ENCODE measurements at regions not wholly inside any gene's neighbourhood (a gene's known extent, or its start where the extent isn't known, plus 50 kb on each side); places are given as distances from the start of the nearest gene placed in this dataset.

DNA sequence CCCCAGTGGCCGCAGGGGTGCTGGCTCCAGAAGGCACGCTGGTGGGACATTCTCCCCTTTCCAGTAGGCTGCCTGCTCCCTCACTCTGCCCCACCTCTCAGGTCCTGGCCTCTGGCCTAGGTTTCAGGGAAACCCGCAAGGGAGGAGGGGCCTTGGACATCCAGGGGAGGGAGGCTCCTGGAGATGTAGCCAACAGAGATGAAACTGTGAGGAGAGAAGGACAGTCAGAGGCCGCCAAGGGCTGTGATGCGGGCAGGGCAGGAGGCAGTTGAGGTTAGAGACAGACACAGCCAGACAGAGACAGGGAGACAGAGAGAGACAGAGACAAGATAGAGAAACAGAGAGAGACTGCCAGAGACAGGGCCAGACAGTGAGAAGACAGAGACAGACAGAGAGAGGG is 127.7 kb downstream of the UQCRFS1 start:
- TF ChIP-seq HOXA7 (CRISPR knock-in tag; IDR thresholded peaks at IDR 0.05), result no peak
- no peak for TF ChIP-seq FOSL2 (IDR thresholded peaks at IDR 0.05)
- TF ChIP-seq FOSL2 (CRISPR knock-in tag; IDR thresholded peaks at IDR 0.05), result no peak
- ChIA-PET CTCF (interaction anchor here (1.2 to 1.3 kb wide), 2 partner anchors 14 to 94 kb away, joined by 3 to 4 read pairs; no protein-coding TSS in a partner anchor), POLR2A (no interaction called here)
- Histone ChIP-seq H3K27ac (no peak overlapping the region), H3K4me3 (no peak overlapping the region), H3K9me3 (no peaks in the 10 kb centered on the region), H3K4me2 (no peak overlapping the region), H3K4me1 (no peaks in the 10 kb centered on the region)
- FAIRE-seq, result no peak
- peak in 1 of 2 experiments; percentile 15; a peak in 1 of 6 replicates for ATAC-seq
- DNase-seq (ENCODE audit: low read depth in 1 of 2, low spot score in 1 of 2), result no peak
- 26% methylated on average over 4 of the region's 5 CpGs for WGBS (ENCODE audit: missing lambda C conversion rate)

GRCh38 chr19:29084266-29084665 is 128.7 kb downstream of the UQCRFS1 start:
- Histone ChIP-seq H3K4me2 (no peak overlapping the region), H3K4me3 (no peak overlapping the region), H3K9me3 (no peaks in the 10 kb centered on the region), H3K27ac (no peak overlapping the region), H3K4me1 (no peaks in the 10 kb centered on the region)
- ATAC-seq, result peak; percentile 68 to 89; a peak in 5 of 6 replicates
- POLR2A ChIA-PET, result no interaction called here
- TF ChIP-seq ZSCAN20 (CRISPR knock-in tag; IDR thresholded peaks at IDR 0.05) (no peak), CTCF (IDR thresholded peaks at IDR 0.05) (peak; percentile 24; the same call in 2 of the 3 replicates), MAZ (IDR thresholded peaks at IDR 0.05; ENCODE audit: borderline replicate concordance, low read depth, low read length) (no peak), SMC3 (IDR thresholded peaks at IDR 0.05) (0 out of 3 replicates have a peak, but pooled peaks have one; percentile 20), RAD21 (conservative IDR thresholded peaks at IDR 0.05 in 1 of 2, IDR thresholded peaks at IDR 0.05 in 1 of 2) (peak in 1 of 2 experiments; percentile 36; a peak in 1 of 5 replicates)
- CTCF ChIA-PET, result interaction anchor here (1.1 to 1.3 kb wide), 3 partner anchors 8 to 94 kb away, joined by 3 to 4 read pairs (median 3); no protein-coding TSS in a partner anchor
- under 1% methylated on average over 9 of the region's 9 CpGs for WGBS (ENCODE audit: missing lambda C conversion rate)
- peak; percentile 61 for FAIRE-seq
- peak; percentile 55 to 57 for DNase-seq (ENCODE audit: low read depth in 1 of 2, low spot score in 1 of 2)

GRCh38 chr19:29083863-29084262 is 129.1 kb downstream of the UQCRFS1 start:
- Histone ChIP-seq H3K9me3 (no peaks in the 10 kb centered on the region), H3K4me3 (no peak overlapping the region), H3K4me1 (no peaks in the 10 kb centered on the region), H3K27ac (no peak overlapping the region), H3K4me2 (no peak overlapping the region)
- ATAC-seq (no peak), DNase-seq (ENCODE audit: low read depth in 1 of 2, low spot score in 1 of 2) (no peak), FAIRE-seq (no peak)
- POLR2A ChIA-PET, result no interaction called here
- TF ChIP-seq FOSL2 (IDR thresholded peaks at IDR 0.05) (no peak), FOSL2 (CRISPR knock-in tag; IDR thresholded peaks at IDR 0.05) (no peak), CBX2 (IDR thresholded peaks at IDR 0.05; ENCODE audit: borderline replicate concordance, low read depth) (no peak), CHD4 (IDR thresholded peaks at IDR 0.05; ENCODE audit: borderline replicate concordance) (no peak), HOXB13 (CRISPR knock-in tag; IDR thresholded peaks at IDR 0.05; ENCODE audit: low read depth) (no peak), RCOR1 (IDR thresholded peaks at IDR 0.05; ENCODE audit: low read depth, low read length) (no peak), KDM1A (IDR thresholded peaks at IDR 0.05; ENCODE audit: low read depth) (no peak), MAFK (IDR thresholded peaks at IDR 0.05; ENCODE audit: partially characterized antibody) (no peak), HMGXB4 (CRISPR knock-in tag; IDR thresholded peaks at IDR 0.05; ENCODE audit: borderline replicate concordance) (no peak), FOSB (CRISPR knock-in tag; IDR thresholded peaks at IDR 0.05) (no peak), CTCF (IDR thresholded peaks at IDR 0.05) (no peak), MAZ (IDR thresholded peaks at IDR 0.05; ENCODE audit: borderline replicate concordance, low read depth, low read length) (no peak), BHLHE40 (IDR thresholded peaks at IDR 0.05; ENCODE audit: low read depth, low read length) (no peak), POLR2AphosphoS2 (conservative IDR thresholded peaks at IDR 0.05; ENCODE audit: low read length) (no peak), POLR2A (IDR thresholded peaks at IDR 0.05; ENCODE audit: low read length) (no peak)
- TF ChIP-seq, protein P1, sequence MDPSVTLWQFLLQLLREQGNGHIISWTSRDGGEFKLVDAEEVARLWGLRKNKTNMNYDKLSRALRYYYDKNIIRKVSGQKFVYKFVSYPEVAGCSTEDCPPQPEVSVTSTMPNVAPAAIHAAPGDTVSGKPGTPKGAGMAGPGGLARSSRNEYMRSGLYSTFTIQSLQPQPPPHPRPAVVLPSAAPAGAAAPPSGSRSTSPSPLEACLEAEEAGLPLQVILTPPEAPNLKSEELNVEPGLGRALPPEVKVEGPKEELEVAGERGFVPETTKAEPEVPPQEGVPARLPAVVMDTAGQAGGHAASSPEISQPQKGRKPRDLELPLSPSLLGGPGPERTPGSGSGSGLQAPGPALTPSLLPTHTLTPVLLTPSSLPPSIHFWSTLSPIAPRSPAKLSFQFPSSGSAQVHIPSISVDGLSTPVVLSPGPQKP (IDR thresholded peaks at IDR 0.05; ENCODE audit: low read depth, low read length), result no peak
- CTCF ChIA-PET, result interaction anchor here (1.1 kb wide), 1 partner anchor 8 kb away, joined by 3 read pairs; no protein-coding TSS in a partner anchor
- 16% methylated on average over 6 of the region's 6 CpGs for WGBS (ENCODE audit: missing lambda C conversion rate)

Data from A549 (cell line).